Fibroblast of skin of left quadriceps (primary cell): ENCODE measurements at regions not wholly inside any gene's neighbourhood (a gene's known extent, or its start where the extent isn't known, plus 50 kb on each side); places are given as distances from the start of the nearest gene placed in this dataset.
"Not testable (repeated sequence)": the region's sequence is repeated elsewhere in the genome, so short reads cannot be mapped to it uniquely, and the experiment has no call there.

ENCODE experiments used
- DNase-seq, 2 experiments: peaks; one replicate each; pipeline ENCODE4 v3.0.0-alpha.2; 2013; ENCODE audit warnings: low read depth in 2 of 2

GRCh38 chr17:72470121-72470705 is 349.4 kb downstream of the SOX9 start:
- DNase-seq: no peak

- DNase-seq: no peak
Measured at GRCh38 chr17:72470734-72471133, 349.9 kb downstream of the SOX9 start.

- DNase-seq: no peak
Measured at GRCh38 chr17:72471296-72471695, 350.5 kb downstream of the SOX9 start.

DNA sequence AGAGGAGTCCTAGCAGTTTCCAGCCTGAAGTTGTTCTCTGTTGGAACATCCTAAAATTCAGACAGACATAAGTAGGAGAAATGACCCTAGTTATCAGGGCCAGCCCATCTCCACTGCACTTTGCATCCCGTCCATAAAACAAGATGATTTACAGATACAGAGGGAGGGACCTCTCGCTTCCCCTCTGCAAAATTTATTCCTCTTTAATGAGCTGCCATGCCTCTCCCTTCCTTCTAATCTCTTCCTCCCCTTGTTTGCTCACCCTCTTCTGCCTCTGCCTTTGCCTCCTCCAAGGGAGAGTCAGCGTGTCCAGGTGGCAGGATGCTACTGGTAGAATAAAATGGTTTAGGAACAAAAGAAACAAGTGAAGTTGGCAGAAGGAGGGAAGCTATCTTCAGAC is 351.3 kb downstream of the SOX9 start:
- DNase-seq: no peak

DNA sequence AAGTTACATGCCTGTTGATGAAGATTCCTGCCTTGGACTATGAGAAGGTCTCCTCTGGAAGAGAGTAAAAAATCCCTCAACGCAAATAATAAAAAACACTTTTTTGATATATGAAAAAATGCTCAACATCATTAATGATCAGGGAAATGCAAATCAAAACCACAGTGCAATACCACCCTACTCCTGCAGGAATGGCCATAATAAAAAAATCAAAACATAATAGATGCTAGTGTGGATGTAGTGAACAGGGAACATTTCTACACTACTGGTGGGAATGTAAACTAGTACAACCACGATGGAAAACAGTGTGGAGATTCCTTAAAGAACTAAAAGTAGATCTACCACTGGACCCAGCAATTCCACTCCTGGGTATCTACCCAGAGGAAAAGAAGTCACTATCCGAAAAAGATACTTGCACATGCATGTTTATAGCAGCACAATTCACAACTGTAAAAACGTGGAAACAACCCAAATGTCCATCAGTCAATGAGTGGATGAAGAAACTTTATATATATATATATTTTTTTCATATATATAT is 352.1 kb downstream of the SOX9 start:
- not testable (repeated sequence) for DNase-seq

- DNase-seq: no peak
Measured at GRCh38 chr17:72474243-72474642, 353.4 kb downstream of the SOX9 start.

- no peak for DNase-seq
Measured at GRCh38 chr17:72474719-72475477, 354.1 kb downstream of the SOX9 start.

DNA sequence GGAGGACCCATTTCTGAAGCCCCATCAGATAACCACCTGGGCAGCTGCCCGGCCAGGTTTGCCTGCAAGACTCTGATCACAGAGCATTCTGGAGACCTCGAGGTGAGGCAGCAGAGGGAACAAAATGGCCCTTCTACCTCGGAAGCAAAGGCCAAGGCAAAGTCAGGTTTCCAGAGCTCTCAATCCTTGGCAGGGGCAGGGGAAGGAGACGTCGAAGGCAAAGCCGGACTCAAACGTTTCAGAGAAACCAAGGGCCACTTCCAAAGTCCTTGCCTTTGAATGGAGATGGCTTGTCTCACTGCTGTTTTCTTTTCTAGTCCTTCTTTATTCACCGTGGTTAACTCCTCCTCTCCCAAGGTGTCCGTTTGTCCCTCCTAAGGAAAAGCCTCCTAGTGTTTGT is 355.3 kb downstream of the SOX9 start:
- DNase-seq: no peak

GRCh38 chr17:72476575-72476986 is 355.8 kb downstream of the SOX9 start:
- no peak for DNase-seq

DNA sequence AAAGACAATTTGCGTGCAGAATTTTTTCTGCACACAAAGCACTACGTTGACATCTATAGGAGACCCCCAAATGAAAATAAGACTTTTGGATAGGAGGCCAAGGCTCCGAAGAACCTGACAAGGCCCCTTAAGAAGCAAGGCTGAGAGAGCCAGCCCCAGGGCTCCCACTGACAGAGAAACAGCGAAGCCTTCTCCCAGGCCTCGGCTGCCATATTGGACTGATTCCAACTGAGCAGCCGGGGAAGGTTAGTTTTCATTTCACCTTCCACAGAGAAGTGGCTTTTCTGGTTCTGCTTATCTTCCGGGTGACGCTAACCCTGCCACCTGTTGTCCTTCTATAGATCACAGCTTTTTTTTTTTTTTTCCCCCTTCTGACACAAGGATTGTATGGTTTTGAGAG is 356.7 kb downstream of the SOX9 start:
- no peak for DNase-seq

DNA sequence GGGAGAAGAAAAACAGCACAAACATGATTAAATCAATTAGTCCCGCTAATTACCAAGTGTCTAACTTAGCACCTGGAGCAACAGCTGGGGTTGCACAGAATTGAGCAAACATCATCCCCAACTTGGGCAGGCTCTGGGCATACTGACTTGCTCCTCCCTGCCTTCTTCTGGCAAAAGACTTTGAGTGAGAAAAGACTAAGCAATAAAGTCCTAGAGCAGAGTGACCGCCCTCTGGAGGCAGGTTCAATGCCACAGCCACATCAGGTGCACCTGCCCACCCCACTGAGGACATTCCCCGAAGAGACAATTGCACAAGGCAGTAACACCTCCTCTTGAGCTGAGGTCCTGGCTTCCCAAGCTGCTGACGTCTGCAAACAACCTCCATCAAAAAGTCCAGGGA is 358.3 kb downstream of the SOX9 start:
- DNase-seq: no peak

DNA sequence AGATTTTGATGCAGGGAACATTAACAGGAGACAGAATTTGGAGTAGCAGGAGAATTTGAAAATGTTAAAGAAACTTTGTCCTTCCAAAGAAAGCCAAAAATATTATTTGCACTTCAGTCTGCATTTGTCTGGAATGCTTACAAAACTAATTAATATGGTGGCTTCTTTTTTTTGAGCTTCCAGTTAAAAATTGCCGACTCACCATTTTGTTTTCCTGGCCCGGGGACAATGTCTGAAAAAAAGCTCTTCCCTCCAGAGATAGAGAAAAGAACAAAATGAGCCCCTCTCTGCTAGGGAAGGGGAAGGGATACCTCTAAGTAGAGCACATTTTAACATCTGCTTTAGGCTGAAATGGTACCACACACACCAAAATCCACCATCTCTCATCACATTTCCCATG is 360.8 kb downstream of the SOX9 start:
- no peak for DNase-seq

DNA sequence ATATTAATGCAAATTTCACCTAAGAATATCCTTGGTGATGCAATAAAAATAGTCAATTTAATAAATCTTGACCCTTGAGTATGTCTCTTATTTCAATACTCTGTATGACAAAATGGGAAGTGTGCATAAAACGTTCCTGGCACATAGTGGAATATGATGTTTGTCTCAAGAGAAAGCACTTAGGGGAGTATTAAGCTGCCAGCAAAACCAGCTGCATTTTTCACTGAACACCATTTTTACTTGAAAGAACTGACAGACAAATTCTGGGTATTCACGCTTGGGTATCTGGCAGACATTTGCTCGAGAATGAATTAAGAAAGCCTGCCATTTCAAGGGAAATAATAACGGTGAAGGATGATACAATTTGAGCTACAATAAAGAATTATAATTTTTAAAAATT is 364.8 kb downstream of the SOX9 start:
- no peak for DNase-seq

- no peak for DNase-seq
Measured at GRCh38 chr17:72486806-72487205, 366.0 kb downstream of the SOX9 start.

- no peak for DNase-seq
Measured at GRCh38 chr17:72487731-72488494, 367.1 kb downstream of the SOX9 start.

GRCh38 chr17:72488555-72489271 is 367.9 kb downstream of the SOX9 start:
- no peak for DNase-seq

- no peak for DNase-seq
Measured at GRCh38 chr17:72489272-72489641, 368.4 kb downstream of the SOX9 start.

DNA sequence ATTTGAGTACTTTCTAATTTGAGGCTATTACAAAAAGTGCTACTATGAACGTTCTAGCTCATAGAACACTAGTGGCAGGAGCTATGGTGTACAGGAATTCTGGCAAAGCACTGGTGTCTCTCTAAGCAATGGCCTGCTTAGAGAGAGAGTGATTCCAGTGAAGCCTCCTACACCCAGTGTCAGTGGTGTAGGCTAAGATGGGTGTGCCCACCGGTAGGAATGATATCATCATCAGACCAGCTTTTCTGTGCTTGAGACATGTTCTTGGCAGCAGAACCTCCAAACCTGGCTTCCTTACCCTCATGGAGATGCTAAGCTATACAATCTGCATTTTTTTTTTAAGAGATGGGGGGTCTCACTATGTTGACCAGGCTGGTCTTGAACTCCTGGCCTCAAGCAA is 370.3 kb downstream of the SOX9 start:
- DNase-seq: no peak

DNA sequence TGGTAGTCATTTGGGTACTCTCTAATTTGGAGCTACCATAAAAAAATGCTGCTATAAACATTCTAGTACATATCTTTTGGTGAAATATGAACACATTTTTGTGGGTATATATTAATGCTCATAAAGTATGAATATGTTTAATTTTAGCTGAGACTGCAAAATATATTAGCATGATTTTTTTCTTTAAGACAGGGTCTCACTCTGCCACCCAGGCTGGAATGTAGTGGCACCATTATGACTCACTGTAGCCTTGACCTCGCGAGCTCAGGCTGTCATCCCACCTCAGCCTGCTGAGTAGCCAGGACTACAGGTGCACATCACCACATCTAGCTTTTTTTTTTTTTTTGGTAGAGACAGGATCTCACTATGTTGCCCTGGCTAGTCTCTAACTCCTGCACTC is 371.7 kb downstream of the SOX9 start:
- DNase-seq: no peak

- no peak for DNase-seq
Measured at GRCh38 chr17:72492941-72493340, 372.1 kb downstream of the SOX9 start.

GRCh38 chr17:72494566-72494965 is 373.7 kb downstream of the SOX9 start:
- DNase-seq: no peak

DNA sequence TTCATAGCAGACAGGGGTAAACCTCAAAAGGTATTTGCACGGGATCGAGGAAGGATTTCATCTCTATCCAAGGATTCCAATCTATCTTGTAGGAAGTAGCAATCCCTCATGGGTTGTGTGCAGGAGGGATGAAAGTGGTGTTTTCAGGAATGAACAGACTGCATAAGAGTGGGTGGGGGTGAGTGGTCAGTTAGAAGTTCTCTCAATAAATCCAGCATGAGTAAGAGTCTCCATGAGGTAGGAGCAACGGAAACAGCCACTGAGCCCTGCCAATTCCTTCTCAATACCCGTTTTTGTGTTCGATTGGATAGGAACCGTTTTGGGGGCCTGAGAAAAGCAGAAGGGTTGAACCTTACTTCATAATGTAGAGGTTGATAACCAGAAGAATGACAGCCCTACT is 375.6 kb downstream of the SOX9 start:
- DNase-seq: no peak
